Skeletal muscle tissue (tissue), 3 donors: ENCODE measurements at regions not wholly inside any gene's neighbourhood (a gene's known extent, or its start where the extent isn't known, plus 50 kb on each side); places are given as distances from the start of the nearest gene placed in this dataset.

Source experiments
- H3K27ac ChIP-seq: one replicate; pipeline ENCODE4 v1.7.0; 2013; ENCODE audit warnings: mild to moderate bottlenecking, low read depth, low read length, inconsistent platforms
- H3K27me3 ChIP-seq, 3 donors: one replicate each; pipeline ENCODE4 v1.7.0; 2013; ENCODE audit warnings: low read length in 3 of 3; ENCODE audit not compliant: control insufficient read depth in 3 of 3, insufficient read depth in 3 of 3
- H3K36me3 ChIP-seq, 3 donors: one replicate each; pipeline ENCODE4 v1.7.0; 2013; ENCODE audit warnings: low read length in 3 of 3; ENCODE audit not compliant: control insufficient read depth in 3 of 3, insufficient read depth in 3 of 3
- H3K4me1 ChIP-seq, 3 donors: one replicate each; pipeline ENCODE4 v1.7.0; 2013; ENCODE audit warnings: low read length in 3 of 3, mild to moderate bottlenecking in 3 of 3; ENCODE audit not compliant: control insufficient read depth in 3 of 3, insufficient read depth in 3 of 3
- H3K4me3 ChIP-seq, 3 donors: one replicate each; pipeline ENCODE4 v1.7.0; 2013; ENCODE audit warnings: low read length in 3 of 3
- H3K9ac ChIP-seq, 3 donors: one replicate each; pipeline ENCODE4 v1.7.0; 2013; ENCODE audit warnings: low read length in 3 of 3, mild to moderate bottlenecking in 3 of 3, moderate library complexity in 2 of 3, low read depth in 1 of 3
- H3K9me3 ChIP-seq, 3 donors: one replicate each; pipeline ENCODE4 v1.7.0; 2013; ENCODE audit warnings: low read length in 3 of 3; ENCODE audit not compliant: control insufficient read depth in 3 of 3
- donor health status: Osteomylitis.

DNA sequence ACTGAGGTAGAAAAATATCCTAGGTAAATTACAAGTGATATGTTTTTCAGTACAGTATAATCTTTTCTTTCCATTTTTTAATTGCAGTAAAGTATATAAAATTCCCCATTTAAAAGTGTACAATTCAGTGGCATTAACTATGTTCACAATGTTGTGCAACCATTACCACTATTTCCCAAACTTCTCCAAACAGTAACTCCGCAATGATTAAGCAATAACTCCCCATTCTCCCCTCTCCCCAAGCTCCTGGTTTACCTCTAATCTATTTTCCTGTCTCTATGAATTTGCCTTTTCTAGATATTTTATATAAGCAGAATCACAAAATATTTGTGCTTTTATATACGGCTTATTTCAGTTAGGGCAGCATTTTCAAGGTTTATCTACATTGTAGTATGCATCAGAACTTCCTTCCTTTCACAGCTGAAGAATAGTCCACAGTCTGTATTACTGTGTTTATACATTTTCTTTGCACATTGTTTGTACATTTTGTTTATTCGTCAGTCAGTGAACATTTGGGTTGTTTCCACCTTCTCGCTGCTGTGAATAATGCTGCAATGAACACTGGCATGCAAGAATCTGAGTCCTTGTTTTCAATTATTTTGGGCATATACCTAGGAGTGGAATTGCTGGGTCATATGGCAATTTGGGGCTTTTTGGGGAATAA lies 110.7 kb downstream of the RPL27A start:
- Histone ChIP-seq H3K27me3 (no peaks in the 10 kb centered on the region), H3K4me3 (no peak overlapping the region), H3K9ac (peak overlapping the region in 1 of 3 donors; percentile 21), H3K27ac (no peak overlapping the region), H3K4me1 (peaks cover 5 to 17% (median 9%) of the 10 kb centered on the region in 3 donors), H3K36me3 (no peaks in the 10 kb centered on the region), H3K9me3 (no peaks in the 10 kb centered on the region)

DNA sequence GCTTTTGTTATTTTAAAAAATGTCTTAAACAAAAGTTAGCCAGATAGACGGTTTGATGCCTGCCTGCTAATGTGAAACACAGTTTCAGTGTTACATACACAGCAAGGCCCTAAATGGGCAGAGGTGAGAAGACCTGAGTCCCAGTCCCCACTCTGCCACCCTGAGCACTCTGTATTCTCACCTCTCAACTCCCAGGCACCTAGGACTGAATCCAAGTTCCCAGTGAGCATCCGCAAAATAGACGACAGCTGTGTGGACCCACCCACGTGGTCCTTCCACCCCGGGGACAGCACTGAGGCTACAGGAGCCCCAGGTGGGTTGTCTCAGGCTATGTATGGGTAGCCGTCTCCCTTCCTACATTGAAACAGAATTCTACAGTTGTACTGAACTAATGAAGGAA lies 111.5 kb downstream of the RPL27A start:
- Histone ChIP-seq H3K27ac (no peak overlapping the region), H3K9ac (no peak overlapping the region), H3K4me3 (no peak overlapping the region), H3K4me1 (peaks cover 7 to 13% (median 12%) of the 10 kb centered on the region in 3 donors), H3K36me3 (no peaks in the 10 kb centered on the region), H3K27me3 (no peaks in the 10 kb centered on the region), H3K9me3 (no peaks in the 10 kb centered on the region)

GRCh38 chr11:8794677-8795103 lies 112.1 kb downstream of the RPL27A start:
- Histone ChIP-seq H3K9ac (peak overlapping the region in 1 of 3 donors; percentile 38), H3K27me3 (no peaks in the 10 kb centered on the region), H3K36me3 (no peaks in the 10 kb centered on the region), H3K27ac (no peak overlapping the region), H3K9me3 (no peaks in the 10 kb centered on the region), H3K4me3 (no peak overlapping the region), H3K4me1 (peaks cover 12 to 17% (median 17%) of the 10 kb centered on the region in 3 donors)

DNA sequence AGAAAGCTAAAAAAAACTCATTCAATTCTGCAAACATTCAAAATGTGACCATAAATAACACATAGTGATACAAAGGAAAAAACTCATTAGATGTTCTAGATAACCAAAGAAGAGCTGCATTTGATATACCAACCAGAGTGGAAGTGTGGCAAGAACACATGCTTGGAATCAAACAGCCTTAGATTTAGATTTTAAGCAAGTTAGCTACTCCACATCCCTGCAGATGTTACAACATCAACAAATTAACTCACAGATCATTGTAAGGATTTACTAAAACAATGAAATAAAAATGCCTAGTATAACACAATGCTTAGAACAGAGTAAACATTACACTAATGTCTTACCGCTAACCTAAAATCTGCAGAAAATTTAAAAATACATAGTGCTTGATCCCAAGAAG lies 114.0 kb upstream of the AKIP1 start:
- H3K9me3 ChIP-seq = no peaks in the 10 kb centered on the region
- H3K9ac ChIP-seq = no peak overlapping the region
- H3K36me3 ChIP-seq = no peaks in the 10 kb centered on the region
- H3K27me3 ChIP-seq = no peaks in the 10 kb centered on the region
- no peak overlapping the region for H3K27ac ChIP-seq
- H3K4me3 ChIP-seq = no peak overlapping the region
- H3K4me1 ChIP-seq = peaks cover 12 to 17% (median 17%) of the 10 kb centered on the region in 3 donors

DNA sequence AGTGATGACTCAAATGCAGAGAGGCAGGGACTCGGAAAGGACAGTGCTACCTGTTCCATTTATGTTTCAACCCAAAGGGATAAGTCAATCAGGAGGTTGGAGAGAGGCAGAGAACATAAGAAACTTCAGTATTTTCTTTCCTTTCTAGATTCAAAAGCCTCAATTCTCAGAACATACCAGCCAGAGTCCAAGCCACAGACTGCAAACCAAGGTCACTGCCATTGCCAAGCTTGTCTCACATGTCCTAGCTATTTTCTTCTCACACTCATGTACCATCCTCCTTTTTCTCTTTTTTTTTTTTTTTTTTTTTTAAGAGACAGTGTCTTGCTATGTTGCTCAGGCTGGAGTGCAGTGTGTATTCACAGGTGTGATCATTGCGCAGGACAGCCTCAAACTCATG lies 111.7 kb upstream of the AKIP1 start:
- Histone ChIP-seq H3K4me3 (no peak overlapping the region), H3K36me3 (no peaks in the 10 kb centered on the region), H3K9me3 (no peaks in the 10 kb centered on the region), H3K27ac (no peak overlapping the region), H3K27me3 (no peaks in the 10 kb centered on the region), H3K9ac (no peak overlapping the region), H3K4me1 (peaks cover 14 to 17% (median 14%) of the 10 kb centered on the region in 3 donors)

DNA sequence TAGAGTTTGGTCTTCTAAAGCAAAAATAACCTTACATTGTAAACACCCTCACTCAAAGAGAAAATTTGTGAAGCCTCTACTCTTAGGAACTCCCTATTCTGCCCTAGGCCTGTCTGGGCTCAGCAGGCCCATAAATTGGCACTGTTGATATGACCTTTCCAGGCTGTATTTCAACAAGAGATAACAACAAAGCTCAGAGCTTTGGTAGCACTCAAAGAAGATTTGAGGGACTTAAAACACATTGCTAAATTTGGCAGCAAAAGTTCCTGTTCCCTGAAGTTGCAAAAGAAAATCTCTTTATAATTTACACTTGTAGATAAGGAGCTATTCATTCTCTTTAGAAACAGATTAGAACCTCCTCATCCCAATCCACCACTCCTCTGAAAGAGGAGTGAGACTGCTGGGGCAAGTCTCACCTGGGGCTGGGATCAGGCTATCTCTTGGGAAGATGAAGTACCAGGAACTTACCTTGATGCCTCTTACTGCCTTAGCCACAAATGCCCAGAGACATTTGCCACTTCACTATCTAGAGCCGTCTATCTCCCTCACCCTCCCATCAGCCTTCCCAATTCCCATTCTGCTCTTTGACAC lies 110.4 kb upstream of the AKIP1 start:
- Histone ChIP-seq H3K9ac (no peak overlapping the region), H3K9me3 (no peaks in the 10 kb centered on the region), H3K4me1 (peaks cover 11 to 17% (median 12%) of the 10 kb centered on the region in 3 donors), H3K27me3 (no peaks in the 10 kb centered on the region), H3K4me3 (no peak overlapping the region), H3K27ac (no peak overlapping the region), H3K36me3 (no peaks in the 10 kb centered on the region)

DNA sequence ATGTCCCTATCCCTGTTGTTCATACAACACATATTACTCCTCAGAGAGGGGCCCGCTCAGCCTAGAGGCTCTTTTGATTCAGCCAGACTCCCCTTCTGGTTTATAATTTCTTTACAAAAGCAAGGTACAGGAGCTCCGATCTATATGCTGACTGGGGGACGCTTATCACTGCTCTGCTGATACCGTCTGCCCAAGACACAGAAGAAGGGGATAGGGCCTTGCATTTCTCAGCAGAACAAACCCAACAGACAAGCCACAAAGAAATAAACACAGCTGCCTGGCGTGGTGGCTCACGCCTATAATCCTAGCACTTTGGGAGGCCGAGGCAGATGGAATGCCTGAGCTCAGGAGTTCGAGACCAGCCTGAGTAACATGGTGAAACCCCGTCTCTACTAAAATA lies 109.9 kb upstream of the AKIP1 start:
- Histone ChIP-seq H3K27ac (no peak overlapping the region), H3K27me3 (no peaks in the 10 kb centered on the region), H3K4me1 (peaks cover 13 to 22% (median 16%) of the 10 kb centered on the region in 3 donors), H3K9me3 (no peaks in the 10 kb centered on the region), H3K4me3 (no peak overlapping the region), H3K9ac (no peak overlapping the region), H3K36me3 (no peaks in the 10 kb centered on the region)

- Histone ChIP-seq H3K4me3 (no peak overlapping the region), H3K27me3 (no peaks in the 10 kb centered on the region), H3K36me3 (no peaks in the 10 kb centered on the region), H3K9me3 (no peaks in the 10 kb centered on the region), H3K27ac (peak overlapping the region; percentile 14), H3K4me1 (peaks cover 21 to 33% (median 24%) of the 10 kb centered on the region in 3 donors), H3K9ac (no peak overlapping the region)
These were observed 108.7 kb upstream of the AKIP1 start for GRCh38 chr11:8802251-8802650.

GRCh38 chr11:8803973-8804372 lies 107.0 kb upstream of the AKIP1 start:
- H3K27ac ChIP-seq = no peak overlapping the region
- no peak overlapping the region for H3K4me3 ChIP-seq
- peaks cover 35 to 50% (median 41%) of the 10 kb centered on the region in 3 donors for H3K4me1 ChIP-seq
- no peak overlapping the region for H3K9ac ChIP-seq
- no peaks in the 10 kb centered on the region for H3K36me3 ChIP-seq
- H3K27me3 ChIP-seq = no peaks in the 10 kb centered on the region
- H3K9me3 ChIP-seq = no peaks in the 10 kb centered on the region

DNA sequence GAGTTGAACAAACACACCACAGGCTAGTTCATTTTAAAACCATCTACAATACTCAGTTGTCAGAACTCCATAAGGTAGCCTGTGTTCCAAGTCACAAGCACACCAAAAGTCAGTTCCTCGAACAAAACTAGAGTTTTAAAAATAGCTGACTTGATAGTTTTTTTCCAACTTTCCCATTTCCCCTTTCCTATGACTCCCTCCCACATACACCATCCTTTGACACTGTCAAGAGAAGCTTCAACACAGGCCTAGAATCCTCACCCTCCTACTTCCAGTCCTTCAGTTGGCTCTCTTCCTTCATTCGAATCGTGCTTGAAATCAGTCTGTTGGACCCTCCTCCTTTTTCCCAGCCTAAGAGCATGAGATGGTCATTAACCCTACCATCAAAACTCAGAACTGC lies 105.7 kb upstream of the AKIP1 start:
- H3K4me3 ChIP-seq = no peak overlapping the region
- no peaks in the 10 kb centered on the region for H3K9me3 ChIP-seq
- H3K36me3 ChIP-seq = no peaks in the 10 kb centered on the region
- peak overlapping the region; percentile 21 for H3K27ac ChIP-seq
- H3K4me1 ChIP-seq = peaks cover 36 to 56% (median 43%) of the 10 kb centered on the region in 3 donors
- H3K9ac ChIP-seq = no peak overlapping the region
- no peaks in the 10 kb centered on the region for H3K27me3 ChIP-seq
